H9 (cell line): ENCODE measurements at regions not wholly inside any gene's neighbourhood (a gene's known extent, or its start where the extent isn't known, plus 50 kb on each side); places are given as distances from the start of the nearest gene placed in this dataset.

Source experiments
- DNase-seq: peaks from one replicate; pipeline ENCODE4 v3.0.0-alpha.2; 2017
- H2AFZ ChIP-seq: one replicate; pipeline ENCODE4 v1.6.1; 2013; ENCODE audit warnings: mild to moderate bottlenecking, low read length, control low read depth, moderate library complexity
- H2AK5ac ChIP-seq: 2 replicates; pipeline ENCODE4 v1.6.1; 2013; ENCODE audit warnings: low read length, control low read depth, mixed read lengths; ENCODE audit not compliant: insufficient read length
- H2BK120ac ChIP-seq: one replicate; pipeline ENCODE4 v1.6.1; 2013; ENCODE audit warnings: low read depth, mild to moderate bottlenecking, low read length, control low read depth, inconsistent platforms; ENCODE audit not compliant: poor library complexity, severe bottlenecking
- H2BK12ac ChIP-seq: 2 replicates; pipeline ENCODE4 v1.6.1; 2013; ENCODE audit warnings: low read length, control low read depth, mixed read lengths, low read depth; ENCODE audit not compliant: insufficient read length
- H2BK15ac ChIP-seq: 2 replicates; pipeline ENCODE4 v1.6.1; 2013; ENCODE audit warnings: low read depth, low read length, control low read depth
- H2BK20ac ChIP-seq: one replicate; pipeline ENCODE4 v1.6.1; 2013; ENCODE audit warnings: low read depth, mild to moderate bottlenecking, low read length, control low read depth, inconsistent platforms; ENCODE audit not compliant: poor library complexity, severe bottlenecking
- H2BK5ac ChIP-seq: 2 replicates; pipeline ENCODE4 v1.6.1; 2013; ENCODE audit warnings: low read length, control low read depth, mixed read lengths; ENCODE audit not compliant: insufficient read length
- H3K14ac ChIP-seq: 2 replicates; pipeline ENCODE4 v1.6.1; 2013; ENCODE audit warnings: low read length, control low read depth; ENCODE audit not compliant: insufficient read depth
- H3K18ac ChIP-seq: 2 replicates; pipeline ENCODE4 v1.6.1; 2013; ENCODE audit warnings: low read depth, mild to moderate bottlenecking, mixed read lengths, low read length, control low read depth; ENCODE audit not compliant: insufficient read length
- H3K23ac ChIP-seq: 2 replicates; pipeline ENCODE4 v1.6.1; 2013; ENCODE audit warnings: low read length, control low read depth, mixed read lengths, low read depth; ENCODE audit not compliant: insufficient read length
- H3K23me2 ChIP-seq: 2 replicates; pipeline ENCODE4 v1.6.1; 2013; ENCODE audit warnings: low read depth, mild to moderate bottlenecking, mixed read lengths, low read length, control low read depth; ENCODE audit not compliant: insufficient read length, poor library complexity, severe bottlenecking
- H3K27ac ChIP-seq: 2 replicates; pipeline ENCODE4 v1.5.1; 2013; ENCODE audit warnings: low read length, control low read depth, mixed read lengths, low read depth; ENCODE audit not compliant: insufficient read length
- H3K27me3 ChIP-seq: 2 replicates; pipeline ENCODE4 v1.6.1; 2013; ENCODE audit warnings: low read length, control low read depth, inconsistent platforms; ENCODE audit not compliant: insufficient read depth
- H3K4ac ChIP-seq: 2 replicates; pipeline ENCODE4 v1.6.1; 2013; ENCODE audit warnings: low read depth, mild to moderate bottlenecking, control low read depth, inconsistent platforms, low read length, moderate library complexity
- H3K4me1 ChIP-seq: 2 replicates; pipeline ENCODE4 v1.6.1; 2013; ENCODE audit warnings: low read length, control low read depth, inconsistent platforms; ENCODE audit not compliant: insufficient read depth
- H3K4me2 ChIP-seq: 2 replicates; pipeline ENCODE4 v1.6.1; 2013; ENCODE audit warnings: low read length, control low read depth, mixed read lengths; ENCODE audit not compliant: insufficient read length, insufficient read depth
- H3K56ac ChIP-seq: 2 replicates; pipeline ENCODE4 v1.6.1; 2013; ENCODE audit warnings: low read depth, mild to moderate bottlenecking, mixed read lengths, low read length, control low read depth; ENCODE audit not compliant: insufficient read length
- H3K79me1 ChIP-seq: 2 replicates; pipeline ENCODE4 v1.6.1; 2013; ENCODE audit warnings: low read depth, mild to moderate bottlenecking, moderate library complexity, low read length, control low read depth, inconsistent platforms; ENCODE audit not compliant: insufficient read depth, poor library complexity, severe bottlenecking
- H3K79me2 ChIP-seq: 2 replicates; pipeline ENCODE4 v1.6.1; 2013; ENCODE audit warnings: low read length, control low read depth, inconsistent platforms; ENCODE audit not compliant: insufficient read depth
- H3K9ac ChIP-seq: 2 replicates; pipeline ENCODE4 v1.6.1; 2013; ENCODE audit warnings: low read length, control low read depth, mixed read lengths; ENCODE audit not compliant: insufficient read length; ENCODE audit errors: extremely low read depth
- H3K9me3 ChIP-seq: one replicate; pipeline ENCODE4 v1.6.1; 2013; ENCODE audit warnings: low read depth, low read length, inconsistent platforms; ENCODE audit not compliant: control insufficient read depth
- H3T11ph ChIP-seq: one replicate; pipeline ENCODE4 v1.6.1; 2013; ENCODE audit warnings: mild to moderate bottlenecking, low read length, control low read depth, inconsistent platforms
- H4K20me1 ChIP-seq: one replicate; pipeline ENCODE4 v1.6.1; 2013; ENCODE audit not compliant: control insufficient read depth, insufficient read length, insufficient read depth
- H4K5ac ChIP-seq: 2 replicates; pipeline ENCODE4 v1.6.1; 2013; ENCODE audit warnings: low read depth, mild to moderate bottlenecking, mixed read lengths, low read length, control low read depth; ENCODE audit not compliant: insufficient read length
- H4K8ac ChIP-seq: replicated peaks from 2 replicates; pipeline ENCODE4 v1.6.1; 2013; ENCODE audit warnings: low read length, control low read depth, mixed read lengths, low read depth; ENCODE audit not compliant: insufficient read length
- H4K91ac ChIP-seq: 2 replicates; pipeline ENCODE4 v1.6.1; 2013; ENCODE audit warnings: low read depth, mild to moderate bottlenecking, moderate library complexity, mixed read lengths, low read length, control low read depth; ENCODE audit not compliant: insufficient read length
- H3K27ac Mint-ChIP-seq, 3 experiments: 2 replicates in 2 of 3; 3 replicates in 1 of 3; pipeline ENCODE4 v1.8.0; 2020 to 2021; ENCODE audit warnings: mixed read lengths in 3 of 3, mild to moderate bottlenecking in 1 of 3, moderate library complexity in 1 of 3
- H3K27me3 Mint-ChIP-seq: 2 replicates; pipeline ENCODE4 v1.8.0; 2021; ENCODE audit warnings: low read depth, mild to moderate bottlenecking, moderate library complexity, mixed read lengths
- H3K36me3 Mint-ChIP-seq, 3 experiments: 2 replicates in 2 of 3; 3 replicates in 1 of 3; pipeline ENCODE4 v1.8.0; 2020 to 2021; ENCODE audit warnings: low read depth in 3 of 3, mixed read lengths in 3 of 3; ENCODE audit not compliant: insufficient read depth in 1 of 3
- H3K4me1 Mint-ChIP-seq, 2 experiments: 2 replicates each; pipeline ENCODE4 v1.8.0; 2020; ENCODE audit warnings: mixed read lengths in 2 of 2
- H3K4me3 Mint-ChIP-seq, 2 experiments: 2 replicates in 1 of 2; 3 replicates in 1 of 2; pipeline ENCODE4 v1.8.0; 2020 to 2021; ENCODE audit warnings: mild to moderate bottlenecking in 2 of 2, mixed read lengths in 2 of 2, moderate library complexity in 1 of 2
- H3K9me3 Mint-ChIP-seq, 2 experiments: 2 replicates in 1 of 2; 3 replicates in 1 of 2; pipeline ENCODE4 v1.8.0; 2020; ENCODE audit warnings: mild to moderate bottlenecking in 2 of 2, mixed read lengths in 2 of 2, moderate library complexity in 1 of 2
- CTCF ChIP-seq: fragments of 200-600 bp; sonication (generic); conservative IDR thresholded peaks from 3 replicates; pipeline ENCODE4 v1.8.0; 2021; ENCODE audit warnings: antibody characterized with exemption, mild to moderate bottlenecking
- WGBS: extraction: QIAGEN DNeasy Blood & Tissue Kit; methylation state at CpG from one replicate; pipeline ENCODE4 v1.1.7; 2013; ENCODE audit warnings: missing lambda C conversion rate, low lambda C conversion rate, mixed read lengths; ENCODE audit not compliant: insufficient read length; ENCODE audit errors: extremely low coverage; 5-methylcytosine and 5-hydroxymethylcytosine counted together

GRCh38 chr2:19059076-19059475 is 299.3 kb downstream of the OSR1 start:
- H2BK5ac ChIP-seq, result no peak overlapping the region

More at GRCh38 chr2:19059076-19059475, 299.3 kb downstream of the OSR1 start:
- Mint-ChIP-seq H3K27ac (peak overlapping the region in 2 of 3 experiments; percentile 6 to 85; a peak in 4 of 7 replicates), H3K36me3 (no peaks in the 10 kb centered on the region), H3K9me3 (peaks cover 0 to 1% of the 10 kb centered on the region in 2 experiments; a peak in 1 of 5 replicates), H3K27me3 (no peaks in the 10 kb centered on the region), H3K4me3 (no peak overlapping the region), H3K4me1 (peaks cover 32 to 41% of the 10 kb centered on the region in 2 experiments)
- no peak for TF ChIP-seq CTCF
- H3K23me2 ChIP-seq, result no peaks in the 10 kb centered on the region
- H2BK15ac ChIP-seq, result no peak overlapping the region
- H4K91ac ChIP-seq, result no peak overlapping the region
- H2BK12ac ChIP-seq, result no peak overlapping the region
- peak overlapping the region; percentile 65 for H2AFZ ChIP-seq
- no peak overlapping the region for H2BK20ac ChIP-seq
- H3K27me3 ChIP-seq, result no peaks in the 10 kb centered on the region; the same call in 1 of the 2 replicates
- H4K8ac ChIP-seq, result no peak overlapping the region
- no CpG with 5 or more reads among the region's 1 CpG for WGBS
- no peak overlapping the region for H3K23ac ChIP-seq
- no peaks in the 10 kb centered on the region for H3K79me2 ChIP-seq
- H4K5ac ChIP-seq, result no peak overlapping the region
- H3K4me1 ChIP-seq, result peaks cover 8% of the 10 kb centered on the region; the same call in 1 of the 2 replicates
- no peak overlapping the region for H3K56ac ChIP-seq
- no peak overlapping the region for H3K4ac ChIP-seq
- peak overlapping the region; percentile 6 for H3K18ac ChIP-seq
- no peaks in the 10 kb centered on the region for H3K79me1 ChIP-seq
- H4K20me1 ChIP-seq, result no peaks in the 10 kb centered on the region
- no peak overlapping the region for H3K9ac ChIP-seq
- no peak overlapping the region for H3T11ph ChIP-seq
- no peaks in the 10 kb centered on the region for H3K9me3 ChIP-seq
- no peak overlapping the region for H3K27ac ChIP-seq
- no peak overlapping the region for H2AK5ac ChIP-seq
- H2BK120ac ChIP-seq, result no peak overlapping the region
- H3K14ac ChIP-seq, result no peak overlapping the region
- peak; percentile 85 for DNase-seq
- H3K4me2 ChIP-seq, result no peak overlapping the region
